ENCODE measurements at regions not wholly inside any gene's neighbourhood (a gene's known extent, or its start where the extent isn't known, plus 50 kb on each side); places are given as distances from the start of the nearest gene placed in this dataset.
A peak's percentile ranks its signal among the peaks of the same experiment; 100 is the strongest.

DNA sequence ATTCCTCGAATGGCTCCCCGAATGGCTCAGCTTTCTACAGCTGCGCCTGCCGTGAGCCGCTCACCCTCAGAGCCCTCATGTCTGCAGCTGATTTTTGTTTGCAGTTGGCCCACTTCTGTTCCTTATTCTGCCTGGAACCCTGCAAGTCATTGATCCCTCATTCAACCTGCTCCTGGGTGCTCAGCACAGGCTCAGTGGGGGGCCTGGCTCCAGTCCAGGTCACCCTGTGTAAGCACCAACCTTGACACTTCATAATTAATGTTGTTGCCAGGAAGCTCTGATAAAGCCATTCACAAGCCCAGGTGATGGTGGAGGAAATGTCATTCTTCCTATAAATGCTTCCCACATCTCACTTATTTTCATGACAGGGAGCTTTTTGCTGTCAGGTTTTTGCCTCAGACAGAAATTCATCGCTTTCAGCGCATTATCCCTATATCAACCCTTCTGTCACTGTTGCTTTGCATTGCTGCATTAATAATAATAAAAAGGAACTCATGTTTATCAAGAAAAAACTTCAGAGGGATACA is 85.7 kb downstream of the F11 start:
- DNase-seq (ENCODE audit: low spot score) = no peak

DNA sequence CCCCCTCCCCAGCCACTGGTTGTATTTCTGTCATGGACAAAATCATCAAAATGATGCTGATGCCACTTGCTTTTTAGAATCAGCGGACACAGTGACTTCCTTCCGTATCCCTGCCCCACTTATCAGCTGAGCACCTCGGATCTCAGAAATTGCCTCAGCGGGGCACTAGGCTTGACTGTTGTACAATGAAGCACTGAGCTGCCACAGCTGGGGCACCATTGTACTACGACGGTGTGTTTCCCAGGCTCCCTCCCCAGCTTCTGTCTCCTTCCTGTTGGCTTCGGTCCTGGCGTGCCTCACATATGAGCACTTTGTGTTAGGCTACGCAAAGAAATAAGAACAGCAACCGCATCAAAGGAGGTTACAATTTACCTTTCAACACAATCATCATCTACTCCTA is 82.4 kb downstream of the F11 start:
- DNase-seq (ENCODE audit: low spot score) = no peak

DNA sequence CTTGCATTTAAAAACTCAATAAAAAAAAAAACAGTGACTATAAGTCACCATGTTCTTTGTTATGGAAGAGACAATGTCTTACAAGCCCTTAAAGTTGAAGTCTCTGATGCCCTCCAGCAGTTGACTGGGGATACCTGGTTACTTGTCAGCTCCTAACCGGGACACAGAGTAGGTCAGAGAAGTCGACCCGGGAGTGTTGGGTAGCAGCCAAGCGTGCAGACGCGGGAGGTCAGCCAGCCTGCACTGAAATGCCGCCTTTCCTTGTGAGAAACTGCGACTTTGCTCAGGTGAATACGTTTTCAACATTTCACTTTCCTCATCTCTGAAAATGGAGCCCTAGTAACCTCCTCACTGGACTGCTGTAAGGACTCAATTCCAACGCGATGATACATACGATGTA is 81.8 kb downstream of the F11 start:
- DNase-seq (ENCODE audit: low spot score) = peak; percentile 3

DNA sequence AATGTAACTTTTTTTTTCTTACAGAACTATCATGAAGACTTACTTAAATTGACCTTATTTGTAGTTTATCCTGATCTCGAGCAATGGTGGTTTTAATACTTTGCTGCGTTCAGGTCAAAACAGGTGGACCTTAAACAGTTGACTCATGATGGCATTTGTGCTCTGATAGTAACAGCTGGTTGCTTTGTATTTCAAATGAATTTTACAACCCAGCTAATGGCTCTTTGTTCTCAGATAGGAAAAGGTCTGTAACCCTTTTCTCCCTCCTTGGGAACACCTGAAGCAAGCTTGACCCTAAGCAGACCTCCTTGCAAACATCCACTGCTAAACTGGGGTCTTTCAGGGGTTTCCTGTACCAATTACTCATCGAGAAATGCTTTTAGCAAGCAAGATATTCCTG is 79.2 kb downstream of the F11 start:
- no peak for DNase-seq (ENCODE audit: low spot score)

DNA sequence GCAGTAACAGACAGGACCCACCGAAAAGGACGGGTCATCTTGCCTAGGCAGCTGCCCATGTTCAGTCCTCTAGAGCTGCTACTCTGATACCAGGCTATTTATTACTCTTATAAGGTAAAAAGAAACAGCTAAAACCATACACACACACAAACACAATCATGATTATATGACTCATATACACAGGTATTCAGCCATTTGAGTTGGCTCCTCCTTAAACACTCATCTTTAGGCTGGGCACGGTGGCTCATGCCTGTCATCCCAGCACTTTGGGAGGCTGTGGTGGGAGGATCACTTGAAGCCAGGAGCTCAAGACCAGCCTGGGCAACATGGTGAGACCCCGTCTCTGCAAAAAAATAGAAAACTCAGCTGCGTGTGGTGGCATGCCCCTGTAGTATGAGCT is 76.6 kb downstream of the F11 start:
- peak; percentile 66 for DNase-seq (ENCODE audit: low spot score)

DNA sequence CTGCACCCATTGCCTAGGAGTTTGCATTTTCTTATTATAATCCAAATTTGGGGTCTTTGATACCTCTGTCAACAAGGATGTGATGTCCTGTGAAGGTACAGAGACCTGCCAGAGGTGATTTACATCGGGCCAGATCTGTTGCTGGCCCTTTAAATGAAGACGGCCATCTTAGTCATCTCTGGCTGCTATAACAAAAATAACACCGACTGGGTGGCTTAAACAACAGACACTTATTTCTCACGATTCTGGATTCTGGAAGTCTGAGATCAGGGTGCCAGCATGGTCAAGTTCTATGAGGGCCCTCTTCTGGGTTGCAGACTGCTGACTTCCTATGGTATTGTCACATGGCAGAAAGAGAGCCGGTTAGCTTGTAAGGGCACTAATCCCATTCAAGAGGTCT is 75.7 kb downstream of the F11 start:
- DNase-seq (ENCODE audit: low spot score) = no peak
